ENCODE measurements at regions not wholly inside any gene's neighbourhood (a gene's known extent, or its start where the extent isn't known, plus 50 kb on each side); places are given as distances from the start of the nearest gene placed in this dataset.

GRCh38 chr3:24802614-24803013 lies 308.0 kb upstream of the THRB start (continued):
- TF ChIP-seq SIX5 (IDR thresholded peaks at IDR 0.05; ENCODE audit: low read depth, low read length) = no peak
- no peak for TF ChIP-seq RNF2 (IDR thresholded peaks at IDR 0.05; ENCODE audit: borderline replicate concordance, low read depth, low read length, missing control alignments, poor library complexity, severe bottlenecking)
- no peak for TF ChIP-seq RXRA (IDR thresholded peaks at IDR 0.05; ENCODE audit: insufficient read depth, low read depth, low read length)
- no peak for TF ChIP-seq USF2 (IDR thresholded peaks at IDR 0.05; ENCODE audit: low read length)
- no peak for TF ChIP-seq TCF12 (IDR thresholded peaks at IDR 0.05; ENCODE audit: low read depth, low read length)

Data from H1 (cell line).